ENCODE measurements at regions not wholly inside any gene's neighbourhood (a gene's known extent, or its start where the extent isn't known, plus 50 kb on each side); places are given as distances from the start of the nearest gene placed in this dataset.

- intact Hi-C loops (cut with DNase I) = no loop called here
- Histone ChIP-seq H3K4me3 (no peak overlapping the region), H3K9me3 (no peaks in the 10 kb centered on the region), H3K27me3 (no peaks in the 10 kb centered on the region), H3K27ac (no peak overlapping the region), H3K4me1 (no peaks in the 10 kb centered on the region), H3K36me3 (no peaks in the 10 kb centered on the region)
- TF ChIP-seq CTCF (IDR thresholded peaks at IDR 0.05) = no peak
- ATAC-seq = no peak
- DNase-seq = no peak
These were observed 166.1 kb upstream of the KLF8 start for GRCh38 chrX:56066016-56066415.

GRCh38 chrX:56068274-56068758 is 163.8 kb upstream of the KLF8 start:
- no peaks in the 10 kb centered on the region for H3K4me1 ChIP-seq
- no peak overlapping the region for H3K27ac ChIP-seq
- DNase-seq = no peak
- H3K36me3 ChIP-seq = no peaks in the 10 kb centered on the region
- no peak for TF ChIP-seq CTCF (IDR thresholded peaks at IDR 0.05)
- no peak for ATAC-seq
- intact Hi-C loops (cut with DNase I) = no loop called here
- no peaks in the 10 kb centered on the region for H3K27me3 ChIP-seq
- no peaks in the 10 kb centered on the region for H3K9me3 ChIP-seq
- no peak overlapping the region for H3K4me3 ChIP-seq

GRCh38 chrX:56069299-56069931 is 162.7 kb upstream of the KLF8 start:
- no peak for ATAC-seq
- Histone ChIP-seq H3K27ac (no peak overlapping the region), H3K4me1 (no peaks in the 10 kb centered on the region), H3K4me3 (no peak overlapping the region), H3K27me3 (no peaks in the 10 kb centered on the region), H3K36me3 (no peaks in the 10 kb centered on the region), H3K9me3 (no peaks in the 10 kb centered on the region)
- no peak for DNase-seq
- intact Hi-C loops (cut with DNase I) = no loop called here
- TF ChIP-seq CTCF (IDR thresholded peaks at IDR 0.05) = no peak

- ATAC-seq (no peak), DNase-seq (no peak)
- intact Hi-C loops (cut with DNase I) = no loop called here
- no peak overlapping the region for H3K4me3 ChIP-seq
- H3K27ac ChIP-seq = no peak overlapping the region
- H3K4me1 ChIP-seq = no peaks in the 10 kb centered on the region
- no peaks in the 10 kb centered on the region for H3K9me3 ChIP-seq
- no peaks in the 10 kb centered on the region for H3K36me3 ChIP-seq
- no peak for TF ChIP-seq CTCF (IDR thresholded peaks at IDR 0.05)
- H3K27me3 ChIP-seq = no peaks in the 10 kb centered on the region
These were observed 142.8 kb upstream of the KLF8 start for GRCh38 chrX:56089376-56089775.

GRCh38 chrX:56099271-56099670 is 132.9 kb upstream of the KLF8 start:
- intact Hi-C loops (cut with DNase I) = no loop called here
- no peak overlapping the region for H3K4me3 ChIP-seq
- no peaks in the 10 kb centered on the region for H3K27me3 ChIP-seq
- H3K9me3 ChIP-seq = no peaks in the 10 kb centered on the region
- no peaks in the 10 kb centered on the region for H3K36me3 ChIP-seq
- no peak overlapping the region for H3K27ac ChIP-seq
- ATAC-seq (no peak), DNase-seq (no peak)
- H3K4me1 ChIP-seq = no peaks in the 10 kb centered on the region
- TF ChIP-seq CTCF (IDR thresholded peaks at IDR 0.05) = no peak

- DNase-seq (no peak), ATAC-seq (no peak)
- Histone ChIP-seq H3K36me3 (no peaks in the 10 kb centered on the region), H3K27me3 (no peaks in the 10 kb centered on the region), H3K4me1 (no peaks in the 10 kb centered on the region), H3K27ac (no peak overlapping the region), H3K4me3 (no peak overlapping the region), H3K9me3 (no peaks in the 10 kb centered on the region)
- no peak for TF ChIP-seq CTCF (IDR thresholded peaks at IDR 0.05)
- intact Hi-C loops (cut with DNase I) = no loop called here
These were observed 124.8 kb upstream of the KLF8 start for GRCh38 chrX:56107320-56107719.
